NCI-H1694 treated with DMSO at 0.1 percent for 48 hours (cell line): ENCODE measurements at regions not wholly inside any gene's neighbourhood (a gene's known extent, or its start where the extent isn't known, plus 50 kb on each side); places are given as distances from the start of the nearest gene placed in this dataset.

Experiments
- DNase-seq: peaks from one replicate; lab custom pipeline; 2025; lab: John Stamatoyannopoulos, UW

DNA sequence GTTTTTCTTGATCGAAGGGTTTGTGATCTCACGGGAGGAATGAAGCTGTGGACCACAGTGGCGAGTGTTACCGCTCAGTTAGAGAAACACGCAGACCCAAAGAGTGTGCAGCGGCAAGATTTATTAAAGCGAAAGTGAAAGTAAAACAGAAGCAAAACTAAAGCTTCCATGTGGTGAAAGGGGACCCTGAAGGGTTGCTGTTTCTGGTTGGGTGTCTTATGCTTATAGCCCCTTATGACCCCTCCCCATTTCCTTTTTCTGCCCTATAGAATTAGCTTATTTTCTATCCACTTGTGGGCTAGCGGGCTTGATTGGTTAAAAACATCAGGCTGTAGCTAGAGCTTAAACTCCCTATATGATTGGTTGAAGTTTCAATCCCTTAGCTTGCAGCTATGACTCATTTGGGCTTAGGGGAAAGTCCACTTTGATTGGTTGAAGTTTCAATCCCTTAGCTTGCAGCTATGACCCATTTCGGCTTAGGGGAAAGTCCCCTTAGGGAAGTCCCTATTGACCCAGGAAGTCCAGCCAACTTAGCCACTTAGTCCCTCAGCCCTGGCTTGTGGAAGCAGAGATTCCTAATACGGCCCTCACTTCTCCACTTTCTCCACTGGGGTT, 171.2 kb upstream of the NWD2 start:
- no peak for DNase-seq

DNA sequence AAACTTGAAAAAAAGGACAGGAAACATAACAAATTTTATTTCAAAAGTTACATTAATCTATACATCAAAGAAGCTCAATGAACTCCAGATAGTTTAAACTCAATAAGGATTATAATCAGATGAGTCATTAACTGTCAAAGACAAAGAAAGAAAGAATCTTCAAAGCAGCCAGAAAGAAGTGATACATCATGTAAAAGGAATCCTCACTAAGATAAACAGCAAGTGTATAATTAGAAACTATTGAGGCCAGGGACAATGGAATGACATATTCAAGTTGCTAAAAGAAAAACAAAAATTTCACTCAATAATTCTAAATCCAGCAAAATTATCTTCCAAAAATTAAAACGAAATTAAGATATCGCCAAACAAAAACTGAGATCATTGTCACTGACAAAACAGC, 161.6 kb upstream of the NWD2 start:
- DNase-seq = no peak

DNA sequence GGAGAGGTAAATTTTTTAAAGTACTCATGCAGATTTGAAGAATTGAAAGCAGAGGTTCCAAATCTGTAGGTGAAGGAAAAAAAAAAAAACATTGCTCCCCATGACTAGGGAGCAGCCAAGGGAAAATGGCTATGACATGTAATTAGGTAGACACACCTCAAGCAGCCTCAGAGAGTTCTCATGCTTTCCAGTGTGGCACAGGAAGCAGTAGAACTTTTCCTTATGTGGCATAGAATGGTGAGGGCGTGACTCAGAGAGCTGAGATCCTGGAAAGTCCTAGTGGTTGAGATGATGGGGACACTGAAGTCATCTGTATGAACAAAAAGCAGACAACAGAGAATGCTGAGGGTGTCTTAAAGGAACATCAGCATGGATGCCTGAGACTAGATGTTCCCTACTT, 148.6 kb upstream of the NWD2 start:
- DNase-seq = no peak

DNA sequence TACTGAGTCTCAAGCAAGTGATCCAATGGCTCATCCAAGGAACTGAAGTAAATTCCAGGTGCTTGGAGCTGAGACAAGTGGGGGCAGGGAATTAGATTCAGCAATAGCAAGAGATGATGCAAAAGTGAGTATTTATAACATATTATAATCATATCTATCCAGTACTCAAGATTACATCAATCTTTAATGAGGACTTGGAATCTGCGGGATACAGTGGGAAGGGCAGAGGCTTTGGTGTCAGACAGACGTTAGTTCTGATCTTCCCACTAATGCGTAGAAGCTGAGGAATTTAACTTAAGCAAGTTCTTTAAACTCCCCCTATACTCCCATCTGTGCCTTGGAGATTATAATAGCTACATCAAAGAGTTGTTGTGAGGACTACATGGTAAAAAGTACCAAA, 143.4 kb upstream of the NWD2 start:
- no peak for DNase-seq

DNA sequence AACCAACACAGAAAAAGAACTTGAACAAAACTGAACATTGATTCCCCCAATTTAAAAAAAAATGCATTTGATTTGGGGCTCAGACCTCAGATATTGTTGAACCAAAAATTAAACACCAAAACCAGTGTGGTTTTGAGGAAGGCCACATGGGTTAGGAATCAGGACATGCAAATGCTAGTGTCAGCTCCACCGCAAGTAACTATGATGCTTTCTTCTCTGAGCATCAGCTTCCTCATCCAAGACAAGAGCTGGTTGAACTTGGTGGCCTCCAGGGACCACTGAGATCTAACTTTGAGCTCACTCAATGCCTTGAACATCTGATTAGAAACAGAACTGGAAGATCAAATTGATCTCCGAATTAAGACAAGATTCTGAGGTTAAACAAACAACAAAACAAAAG, 142.9 kb upstream of the NWD2 start:
- DNase-seq = no peak

DNA sequence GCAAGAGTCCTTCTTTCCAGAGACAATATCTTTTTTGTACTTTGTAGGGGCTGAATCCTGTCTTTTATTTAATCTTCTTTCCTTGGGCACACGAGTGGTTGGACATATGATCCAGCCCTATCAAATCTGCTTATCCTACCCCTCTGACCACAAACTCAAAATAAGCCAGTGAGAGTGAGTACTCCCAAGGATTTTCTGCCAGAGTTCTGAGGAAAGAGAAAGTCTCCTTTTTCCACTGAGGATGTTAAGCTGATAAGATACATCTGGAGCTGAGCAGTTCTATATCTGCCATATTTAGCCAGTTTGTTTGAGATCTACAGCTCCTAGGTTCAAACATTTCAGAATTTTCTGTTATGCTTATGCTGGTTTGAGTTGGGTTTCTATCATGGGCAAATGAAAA, 134.8 kb upstream of the NWD2 start:
- no peak for DNase-seq

DNA sequence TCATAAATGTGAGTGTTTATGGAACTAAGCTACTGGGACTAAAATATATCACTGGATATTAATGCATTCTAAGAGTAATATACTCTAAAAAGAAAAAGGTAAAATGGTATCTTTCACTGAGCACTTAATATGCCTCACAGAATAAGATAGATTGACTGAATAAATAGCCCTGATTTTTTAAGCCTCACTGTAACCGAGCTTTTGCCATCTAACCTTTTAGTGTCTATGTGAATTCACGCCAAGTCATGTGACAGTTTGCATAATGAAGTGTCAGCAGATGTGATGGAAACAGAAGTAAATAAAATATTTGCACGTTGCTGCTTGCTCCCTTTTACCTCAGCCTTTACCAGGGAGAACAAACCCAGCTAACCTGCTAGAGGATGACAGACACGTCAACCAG, 119.7 kb upstream of the NWD2 start:
- DNase-seq = no peak

DNA sequence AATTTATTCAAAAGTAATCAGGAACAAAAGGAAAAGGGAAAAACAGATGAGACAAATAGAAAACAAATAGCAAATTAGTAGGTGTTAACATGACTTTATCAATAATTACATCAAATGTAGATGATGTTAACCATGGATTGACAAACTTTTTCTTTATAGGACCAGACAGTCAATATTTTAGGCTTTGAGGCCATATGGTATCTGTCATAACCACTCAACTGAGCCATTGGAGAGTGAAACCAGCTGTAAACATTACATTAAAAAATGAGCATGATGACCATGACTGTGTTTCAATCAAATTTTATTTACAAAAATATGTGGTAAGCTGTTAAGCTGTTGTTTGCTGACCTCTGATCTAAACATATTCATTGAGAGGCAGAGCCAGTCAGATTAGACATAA, 118.5 kb upstream of the NWD2 start:
- no peak for DNase-seq

DNA sequence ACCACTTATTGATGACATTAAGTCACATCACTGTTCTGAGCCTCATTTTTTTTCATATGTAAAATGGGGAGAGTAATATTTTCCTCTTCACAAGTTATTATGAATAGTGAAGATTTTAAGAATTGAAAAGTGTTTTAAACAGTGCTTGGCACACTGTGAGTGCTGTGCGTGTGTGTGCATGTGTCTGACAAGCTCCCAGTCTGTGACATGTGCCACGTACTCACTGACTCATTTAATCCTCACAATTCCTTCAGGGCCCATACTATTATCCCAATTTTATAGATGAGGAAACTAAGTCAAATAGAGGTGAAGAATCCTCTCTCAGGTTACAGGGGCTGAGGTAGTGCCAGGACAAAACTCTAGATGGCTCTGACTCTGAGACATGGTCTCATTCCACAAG, 114.1 kb upstream of the NWD2 start:
- DNase-seq = no peak

DNA sequence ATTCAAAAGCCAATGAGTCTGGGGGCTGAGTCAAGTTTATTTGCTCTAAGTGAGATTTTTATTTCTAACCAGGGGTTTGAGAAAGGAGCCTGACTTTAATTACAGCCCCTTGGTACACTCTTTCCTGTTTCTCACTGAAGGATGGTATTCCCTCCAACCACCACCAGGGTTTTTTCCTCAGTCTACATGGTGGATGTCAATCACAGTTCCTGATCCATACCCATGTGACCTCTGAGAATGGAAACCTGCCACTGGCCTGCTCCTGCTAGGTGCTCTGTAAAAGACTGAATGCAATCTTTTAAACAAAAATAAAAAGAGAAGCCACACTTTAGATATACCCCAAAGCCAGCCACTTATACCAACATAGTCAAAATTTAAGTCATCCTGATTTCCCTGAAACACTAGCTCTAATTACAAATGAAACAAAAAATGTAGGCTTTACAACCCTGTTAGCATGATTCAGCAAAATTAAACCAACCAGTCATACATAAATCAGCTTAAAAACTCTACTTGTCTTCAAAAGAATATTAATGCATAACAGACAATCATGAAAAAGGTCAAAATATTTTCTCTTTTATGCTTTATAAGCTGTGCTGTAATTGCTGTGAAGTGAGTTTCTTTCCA, 112.1 kb upstream of the NWD2 start:
- no peak for DNase-seq

DNA sequence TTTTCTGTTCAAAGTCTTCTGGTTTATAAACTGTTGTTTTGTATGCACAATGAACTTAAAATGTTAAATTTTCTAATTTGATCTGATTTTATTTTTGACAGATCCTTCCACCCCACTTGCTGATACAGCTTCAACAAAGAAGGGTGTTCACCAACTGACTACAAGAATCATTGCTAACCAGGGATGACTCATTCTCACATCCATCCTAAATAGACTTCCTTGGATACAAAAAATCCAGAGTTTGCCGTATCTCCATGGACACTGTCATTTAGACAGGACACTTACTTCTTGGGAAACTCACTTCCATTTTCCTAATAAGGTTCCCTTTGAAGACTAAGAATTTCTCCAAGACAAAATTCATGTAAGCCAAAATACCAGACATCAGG, 111.6 kb upstream of the NWD2 start:
- DNase-seq = no peak

DNA sequence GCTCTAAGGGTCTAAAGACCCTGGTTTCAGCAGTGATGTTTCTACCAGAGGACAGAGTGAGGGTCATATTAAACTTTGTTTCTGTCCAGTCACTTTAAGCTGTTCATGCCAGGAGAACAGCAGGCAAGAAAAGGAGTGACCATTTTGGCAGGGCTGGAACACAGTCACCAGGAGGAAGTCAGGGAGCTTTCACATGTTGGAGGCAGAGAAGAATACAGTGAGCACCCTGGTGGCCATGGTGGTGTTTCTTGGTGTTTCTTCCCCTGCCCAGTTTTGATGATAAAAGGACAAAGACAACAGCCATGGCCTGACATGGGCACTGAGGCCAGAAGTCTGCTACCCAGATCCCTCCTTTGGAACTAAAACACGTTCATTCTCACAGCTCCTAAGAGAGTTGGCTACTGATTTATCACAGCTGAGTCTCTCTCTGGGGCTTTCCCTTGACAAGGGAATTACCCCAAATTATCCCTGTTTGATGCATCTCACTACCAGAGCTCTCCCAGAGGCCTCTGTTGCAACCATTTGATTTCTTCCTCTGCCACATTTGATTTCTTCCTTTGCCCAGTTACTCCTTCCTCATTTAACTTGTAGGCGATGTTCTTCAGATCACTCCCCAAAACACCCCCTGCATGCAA, 106.4 kb upstream of the NWD2 start:
- DNase-seq = no peak

DNA sequence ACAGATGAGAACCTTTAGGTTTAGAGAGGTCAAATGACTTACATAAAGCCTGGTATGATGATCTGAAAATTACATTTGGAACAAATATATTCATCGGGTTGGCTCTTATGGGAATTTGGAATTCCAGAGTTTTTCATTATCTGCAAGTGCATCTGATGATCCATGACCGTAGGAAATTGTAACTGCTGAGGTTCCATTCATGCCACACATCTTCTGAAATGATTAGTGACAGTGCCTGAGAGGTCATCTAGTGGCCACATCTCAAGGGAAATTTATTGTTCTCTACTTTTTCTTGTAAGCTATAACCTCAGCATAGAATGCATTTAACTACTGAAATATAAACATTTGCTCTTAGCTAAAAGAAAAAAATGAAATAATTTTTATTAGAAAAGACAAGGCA, 105.8 kb upstream of the NWD2 start:
- no peak for DNase-seq

DNA sequence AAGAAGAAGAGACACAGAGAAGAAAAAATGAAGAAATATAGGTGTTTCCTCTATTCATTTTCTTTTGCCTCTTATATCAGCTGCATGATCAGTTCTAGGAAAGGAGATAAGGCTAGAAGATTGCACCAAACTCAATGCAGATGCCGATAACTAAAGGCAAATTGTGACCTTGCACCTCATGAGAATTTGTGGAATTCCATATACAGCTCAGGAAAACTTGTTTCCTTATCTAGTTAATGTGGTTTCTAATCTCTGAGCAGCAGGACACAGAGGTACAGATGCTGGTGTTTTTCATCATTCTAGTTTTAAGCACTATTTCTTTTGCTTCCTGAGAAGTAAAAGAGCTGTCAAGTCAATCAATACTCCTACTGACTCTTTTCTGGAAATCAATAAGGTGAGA, 104.6 kb upstream of the NWD2 start:
- no peak for DNase-seq

DNA sequence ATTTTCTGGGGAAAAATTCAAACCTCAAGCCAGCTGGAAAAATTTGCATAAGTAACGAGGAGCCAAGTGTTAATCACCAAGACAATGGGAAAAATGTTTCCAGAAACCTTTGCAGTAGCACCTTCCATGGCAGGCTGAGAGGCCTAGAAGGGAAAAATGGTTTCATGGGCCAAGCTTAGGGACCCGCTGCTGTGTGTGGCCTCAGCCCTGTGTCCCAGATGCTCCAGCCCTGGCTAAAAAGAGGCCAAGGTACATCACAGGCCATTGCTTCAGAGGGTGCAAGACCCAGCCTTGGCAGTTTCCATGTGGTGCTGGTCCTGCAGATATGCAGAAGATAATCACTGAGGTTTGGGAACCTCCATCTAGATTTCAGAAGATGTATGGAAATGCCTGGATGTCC, 98.3 kb upstream of the NWD2 start:
- no peak for DNase-seq

DNA sequence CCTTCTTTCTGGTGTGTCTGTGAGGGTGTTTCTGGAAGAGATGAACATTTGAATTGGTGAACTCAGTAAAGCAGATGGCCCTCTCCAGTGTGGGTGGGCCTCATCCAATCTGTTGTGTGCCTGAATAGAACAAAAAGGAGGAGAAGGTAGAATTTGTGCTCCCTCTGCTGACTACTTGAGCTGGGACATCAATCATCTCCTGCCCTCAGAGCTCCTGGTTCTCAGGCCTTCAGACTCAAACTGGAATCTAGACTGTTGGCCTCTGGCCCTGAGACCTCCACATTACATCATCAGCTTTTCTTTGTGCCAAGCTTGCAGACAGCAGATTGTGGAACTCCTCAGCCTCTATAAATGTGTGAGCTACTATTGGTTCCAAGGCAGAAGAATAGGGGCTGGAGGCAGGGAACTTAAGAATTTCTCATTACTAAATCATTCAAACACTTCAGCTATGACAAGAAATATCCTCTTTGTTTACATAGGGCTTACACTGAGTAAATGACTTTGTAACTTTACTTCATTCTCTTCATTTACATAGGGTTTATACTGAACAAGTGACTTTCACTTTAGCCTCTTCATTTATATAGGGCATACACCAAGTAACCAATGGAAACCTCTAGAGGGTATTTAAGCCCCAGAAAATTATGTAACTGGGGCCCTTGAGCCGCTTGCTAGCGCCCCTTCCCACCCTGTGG, 86.9 kb upstream of the NWD2 start:
- DNase-seq = peak; percentile 88

DNA sequence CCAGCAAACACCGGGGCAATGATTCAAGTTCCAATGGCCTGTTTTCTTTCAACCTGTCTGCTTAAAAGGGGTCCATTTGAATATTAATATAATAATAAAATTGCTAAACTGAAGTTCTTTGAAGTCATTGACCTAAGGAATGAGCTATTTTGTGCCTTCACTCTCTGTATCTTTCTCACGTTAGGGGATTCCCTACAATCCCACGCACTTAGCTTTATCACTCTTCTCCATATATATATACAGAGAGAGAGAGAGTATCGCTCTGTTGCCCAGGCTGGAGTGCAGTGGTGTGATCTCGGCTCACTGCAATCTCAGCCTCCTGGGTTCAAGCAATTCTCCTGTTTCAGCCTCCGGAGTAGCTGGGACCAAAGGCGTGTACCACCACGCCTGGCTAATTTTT, 83.9 kb upstream of the NWD2 start:
- no peak for DNase-seq

DNA sequence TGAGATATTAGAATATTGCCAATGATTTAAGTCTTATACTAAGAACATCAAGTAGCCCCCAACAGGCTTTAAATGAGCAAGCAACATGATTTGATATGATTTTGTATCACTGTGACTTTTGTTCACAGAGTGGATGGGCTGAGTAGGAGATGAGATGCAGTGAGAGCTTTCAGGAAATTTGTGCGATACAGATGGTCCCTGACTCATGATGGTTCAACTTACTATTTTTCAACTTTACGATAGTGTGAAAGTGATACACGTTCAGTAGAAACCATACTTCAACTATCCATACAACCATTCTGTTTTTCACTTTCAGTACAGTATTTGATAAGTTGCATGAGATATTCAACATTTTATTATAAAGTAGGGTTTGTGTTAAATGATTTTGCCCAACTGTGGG, 78.7 kb upstream of the NWD2 start:
- no peak for DNase-seq

DNA sequence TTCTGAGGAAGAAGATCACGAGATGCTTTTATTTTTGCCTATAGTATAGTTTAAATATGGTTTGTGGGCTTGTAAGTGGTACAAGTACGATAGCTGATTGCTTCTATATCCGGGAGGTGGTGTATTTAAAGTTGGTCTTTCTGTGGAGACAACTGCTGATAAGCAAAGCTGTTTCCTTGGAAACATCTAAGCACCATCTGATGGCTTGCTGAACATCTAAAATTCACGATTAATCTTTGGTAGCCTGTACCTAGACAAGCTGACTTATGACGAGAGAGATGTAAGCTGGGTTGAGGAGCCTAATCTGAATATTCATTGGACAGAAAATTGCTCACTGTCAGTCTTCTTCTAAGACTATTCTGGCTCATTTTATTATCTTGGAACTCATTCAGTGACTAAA, 74.6 kb upstream of the NWD2 start:
- DNase-seq = no peak

DNA sequence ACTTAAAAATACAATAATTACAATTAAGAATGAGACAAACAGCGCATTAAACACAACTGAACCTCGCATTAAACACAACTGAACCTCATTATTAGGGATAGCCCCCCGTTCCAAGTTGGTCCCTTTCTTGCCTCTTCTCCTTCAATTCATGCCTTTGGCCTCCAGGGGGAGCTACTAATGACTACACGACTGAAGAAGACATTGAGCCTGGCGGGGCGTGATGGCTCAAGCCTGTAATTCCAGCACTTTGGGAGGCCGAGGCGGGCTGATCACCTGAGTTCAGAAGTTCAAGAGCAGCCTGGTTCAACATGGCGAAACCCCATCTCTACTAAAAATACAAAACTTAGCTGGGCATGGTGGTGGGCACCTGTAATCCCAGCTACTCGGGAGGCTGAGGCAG, 56.4 kb upstream of the NWD2 start:
- no peak for DNase-seq
